Right forelimb (tissue), 1 donor: ENCODE measurements at regions not wholly inside any gene's neighbourhood (a gene's known extent, or its start where the extent isn't known, plus 50 kb on each side); places are given as distances from the start of the nearest gene placed in this dataset.

ENCODE experiments used
- DNase-seq: peaks from one replicate; pipeline ENCODE4 v3.0.0-alpha.2; 2018

DNA sequence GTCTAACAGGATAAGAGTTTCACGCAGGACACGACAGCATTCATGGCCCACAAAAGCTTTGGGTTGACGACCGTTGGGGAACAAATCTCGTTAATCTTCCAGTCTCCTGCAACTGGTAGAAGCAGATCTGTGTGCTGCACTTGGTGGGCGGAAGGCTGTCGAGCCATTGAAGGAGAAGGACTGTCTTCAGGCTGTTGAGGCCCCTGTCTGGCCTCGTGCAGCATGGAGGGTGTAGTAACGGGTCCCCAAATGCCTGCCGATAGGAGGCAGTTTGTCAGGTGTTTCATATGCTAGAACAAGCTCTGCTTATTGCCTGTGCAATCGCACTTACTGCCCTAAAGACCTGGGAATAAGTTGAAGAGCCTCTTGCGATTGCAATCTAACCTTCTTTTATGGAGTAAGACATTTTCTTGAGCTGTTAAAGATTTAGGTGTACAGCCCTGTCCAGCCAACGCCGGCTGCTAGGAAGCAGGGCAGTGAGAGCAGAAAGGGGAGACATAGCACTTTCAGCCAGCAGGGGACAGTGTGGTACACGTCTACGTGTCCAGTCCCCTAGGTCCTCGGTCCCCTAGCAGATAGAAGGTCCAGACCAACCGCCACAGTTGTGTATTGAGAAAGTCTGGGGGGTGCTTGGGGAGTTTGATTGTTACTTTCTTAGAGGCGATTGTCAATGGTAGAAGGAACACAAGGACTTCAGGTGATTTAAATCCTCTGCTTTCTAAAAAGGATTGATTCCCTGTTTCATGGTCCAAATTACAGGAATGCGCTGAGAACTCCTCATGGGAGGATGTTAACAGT lies 102.3 kb upstream of the TMPRSS2 start:
- no peak for DNase-seq

DNA sequence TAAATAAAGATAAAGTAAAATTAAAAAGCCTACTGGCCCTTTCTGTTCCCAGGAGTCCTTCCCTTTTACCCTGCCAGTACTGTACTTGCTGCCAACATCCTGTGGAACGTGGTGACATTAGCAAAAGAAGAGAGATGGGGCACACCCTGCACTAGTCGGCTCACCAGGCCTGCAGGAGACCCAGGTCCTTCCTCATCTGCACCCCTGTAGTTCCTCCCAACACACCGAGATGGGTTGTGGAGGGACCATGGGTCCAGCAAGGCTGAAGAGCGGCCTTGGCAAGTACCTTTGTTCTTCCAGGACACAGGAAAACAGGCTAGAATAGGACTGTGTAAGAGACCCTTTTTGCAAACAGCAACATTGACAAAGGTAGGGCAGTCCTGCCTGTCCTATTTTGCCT lies 98.7 kb upstream of the TMPRSS2 start:
- no peak for DNase-seq

DNA sequence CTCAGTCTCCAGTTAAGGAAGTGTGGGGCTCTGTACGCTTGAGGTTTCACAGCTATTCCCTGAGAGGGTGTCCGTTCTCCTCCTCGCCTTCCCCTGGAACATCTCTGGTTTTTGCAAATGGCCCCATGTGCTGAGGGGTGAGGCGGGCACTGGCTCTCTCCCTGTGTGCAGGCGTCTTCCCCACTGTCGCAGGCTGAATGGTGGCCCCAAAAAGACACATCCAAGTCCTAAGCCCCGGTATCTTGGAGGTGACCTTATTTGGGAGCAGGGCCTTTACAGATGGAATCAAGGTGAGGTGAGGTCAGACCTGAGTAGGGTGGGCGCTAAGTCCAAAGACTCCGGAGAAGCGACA lies 98.0 kb upstream of the TMPRSS2 start:
- DNase-seq, result no peak

DNA sequence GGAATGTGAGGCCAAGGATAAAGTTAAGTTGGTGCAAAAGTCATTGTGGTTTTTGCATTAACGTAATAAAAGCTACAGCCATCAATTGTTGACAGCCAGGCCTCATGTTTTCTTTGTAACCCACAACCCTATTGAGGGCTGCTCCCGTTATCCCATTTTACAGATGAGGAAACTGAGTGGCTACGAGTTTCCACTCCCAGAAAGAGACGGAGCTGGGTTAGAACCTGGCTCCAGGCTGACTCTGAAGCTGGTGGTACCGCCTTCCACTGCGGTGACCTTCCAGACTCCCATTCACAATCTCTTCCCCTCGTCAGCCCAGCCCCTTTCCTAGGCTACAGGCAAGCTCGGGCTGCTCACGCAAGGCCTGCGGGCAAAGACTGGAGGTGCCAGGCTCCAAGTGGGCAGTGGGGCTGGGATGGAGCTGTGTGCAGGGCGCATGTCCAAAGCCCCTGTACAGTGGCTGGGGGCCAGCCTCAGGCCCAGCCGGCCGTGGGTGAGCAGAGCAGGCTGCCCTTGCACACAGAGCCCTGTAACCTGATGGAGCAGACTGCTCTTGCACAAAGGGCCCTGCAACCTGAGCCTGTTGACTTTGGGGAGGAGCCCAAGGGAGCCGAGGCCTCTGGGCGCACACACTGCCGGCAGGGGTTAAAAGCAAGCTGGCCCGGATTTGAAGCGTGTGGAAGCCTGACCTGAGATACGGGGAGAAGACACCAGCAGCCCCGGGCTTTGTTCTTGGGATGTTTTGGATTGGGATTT lies 97.4 kb upstream of the TMPRSS2 start:
- DNase-seq, result no peak

DNA sequence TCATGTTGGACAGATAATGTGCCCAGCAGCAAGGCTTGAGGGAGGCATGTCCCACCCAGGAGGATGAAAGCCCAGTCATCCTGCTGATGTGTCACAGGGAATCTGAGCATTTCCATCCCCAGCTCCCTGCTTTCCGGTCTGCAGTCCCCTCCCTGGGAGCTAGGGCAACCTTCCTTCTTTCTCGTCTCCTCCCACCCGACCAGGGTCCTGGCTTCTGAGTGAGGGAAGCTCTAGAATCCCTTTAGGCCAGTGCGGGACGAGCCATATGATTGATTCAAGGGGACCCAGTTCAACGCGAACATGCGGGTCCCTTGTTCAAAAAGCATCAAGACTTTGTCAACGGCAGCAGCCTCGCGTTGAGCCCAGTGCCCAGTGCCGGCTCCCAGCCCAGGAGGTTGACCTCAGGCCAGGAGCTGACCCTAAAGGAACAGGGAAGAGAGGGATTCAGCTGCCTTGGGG lies 96.7 kb upstream of the TMPRSS2 start:
- DNase-seq, result no peak

DNA sequence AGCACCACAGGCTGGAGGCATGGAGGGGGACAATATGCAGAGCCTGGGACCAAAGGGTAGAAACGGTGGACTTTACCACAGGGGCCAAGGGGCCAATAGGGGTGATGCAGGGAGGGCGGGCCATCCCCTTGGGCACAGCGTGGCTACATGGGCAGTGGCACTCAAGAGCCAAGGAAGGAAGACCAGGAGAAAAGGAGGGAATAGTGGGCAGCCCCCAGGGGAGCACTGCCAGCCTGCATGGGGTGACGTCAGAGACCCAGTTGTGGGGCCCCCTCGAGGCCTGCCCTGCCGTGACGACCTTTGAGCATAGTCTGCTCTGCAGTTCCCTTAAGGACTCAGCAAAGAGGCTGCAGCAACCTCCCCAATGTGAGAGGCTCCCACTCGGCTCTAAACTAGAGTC lies 95.5 kb upstream of the TMPRSS2 start:
- no peak for DNase-seq

DNA sequence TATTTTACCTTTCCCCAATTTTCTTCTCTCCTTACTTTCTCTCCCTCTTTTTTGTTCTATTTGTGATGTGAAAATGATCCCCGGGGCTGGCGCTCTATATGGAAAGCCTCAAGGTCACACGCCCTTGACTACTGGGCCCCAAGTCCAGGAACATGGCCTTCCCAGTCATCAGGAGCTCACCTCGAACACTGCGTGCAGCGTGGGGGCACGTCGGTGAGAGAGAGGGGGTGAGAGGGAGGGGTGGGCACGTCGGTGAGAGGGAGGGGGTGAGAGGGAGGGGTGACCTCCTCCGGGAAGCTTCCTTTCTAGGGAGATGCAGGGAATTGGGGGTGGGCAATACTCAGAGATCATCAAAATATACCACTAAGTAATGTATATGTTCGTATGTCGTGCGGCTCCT lies 94.6 kb upstream of the TMPRSS2 start:
- no peak for DNase-seq

DNA sequence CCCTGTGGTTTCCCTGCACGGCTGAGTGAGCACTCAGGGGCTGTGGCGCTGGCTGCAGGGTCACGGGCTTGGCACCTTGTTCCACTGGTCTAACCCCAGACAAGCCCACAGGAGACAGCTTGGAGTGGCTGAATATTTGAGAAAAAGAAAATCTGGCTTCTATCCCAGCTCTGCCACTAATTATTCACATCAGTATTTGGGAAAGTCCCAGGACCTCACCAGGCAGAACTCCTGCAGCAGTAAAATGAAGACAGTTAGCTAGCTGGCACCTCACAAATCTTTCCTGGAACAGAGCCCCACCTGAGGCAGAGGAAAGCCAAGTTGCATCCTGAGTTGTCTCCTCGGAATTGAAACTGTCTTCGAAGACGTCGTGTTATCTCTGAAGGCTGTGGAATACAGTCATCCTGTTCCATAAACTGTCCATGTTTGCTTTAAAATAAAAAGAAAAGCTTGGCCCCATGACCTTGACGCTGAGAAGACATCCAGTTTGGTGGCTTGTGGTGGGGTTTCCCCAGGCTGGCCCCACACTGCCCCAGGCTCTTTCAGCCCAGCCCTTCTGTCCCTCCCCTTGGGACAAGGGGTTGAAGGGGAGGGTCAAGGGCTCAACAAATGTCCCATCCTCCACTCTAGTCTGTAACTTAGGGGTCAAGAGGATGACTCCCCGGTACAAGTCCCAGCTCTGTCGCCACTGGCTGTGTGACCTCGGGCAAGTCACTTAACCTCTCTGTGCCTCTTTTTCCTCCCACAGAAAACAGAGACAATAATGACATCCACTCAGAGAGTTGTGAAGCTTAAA lies 93.8 kb upstream of the TMPRSS2 start:
- DNase-seq, result no peak

DNA sequence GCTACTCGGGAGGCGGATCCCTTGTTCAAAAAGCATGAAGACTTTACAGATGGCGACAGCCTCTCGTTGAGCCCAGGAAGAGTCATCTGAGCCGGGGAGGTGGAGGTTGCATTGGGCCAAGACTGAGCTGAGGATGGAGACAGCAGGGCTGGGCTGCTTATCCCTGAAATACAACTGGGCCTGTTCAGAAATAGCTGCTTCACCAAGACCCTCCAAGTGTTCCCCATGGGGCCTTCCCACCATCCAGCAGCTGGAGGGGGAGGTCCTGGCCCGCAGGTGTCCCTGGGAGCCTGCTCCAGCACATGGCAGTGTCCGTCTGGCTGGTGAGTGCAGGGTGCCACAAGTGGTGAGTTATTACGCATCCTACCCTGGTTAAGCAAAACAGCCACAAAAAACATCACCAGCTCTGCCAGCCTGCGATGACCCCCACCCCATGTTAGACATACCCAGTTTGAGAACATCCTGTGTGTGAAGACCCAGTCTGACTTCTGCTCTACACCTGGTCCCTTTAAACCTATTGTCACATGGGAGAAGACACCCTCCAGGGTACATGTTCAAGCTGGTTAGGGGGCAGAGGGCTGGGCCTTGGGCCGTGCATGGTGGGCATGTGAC lies 93.1 kb upstream of the TMPRSS2 start:
- no peak for DNase-seq

DNA sequence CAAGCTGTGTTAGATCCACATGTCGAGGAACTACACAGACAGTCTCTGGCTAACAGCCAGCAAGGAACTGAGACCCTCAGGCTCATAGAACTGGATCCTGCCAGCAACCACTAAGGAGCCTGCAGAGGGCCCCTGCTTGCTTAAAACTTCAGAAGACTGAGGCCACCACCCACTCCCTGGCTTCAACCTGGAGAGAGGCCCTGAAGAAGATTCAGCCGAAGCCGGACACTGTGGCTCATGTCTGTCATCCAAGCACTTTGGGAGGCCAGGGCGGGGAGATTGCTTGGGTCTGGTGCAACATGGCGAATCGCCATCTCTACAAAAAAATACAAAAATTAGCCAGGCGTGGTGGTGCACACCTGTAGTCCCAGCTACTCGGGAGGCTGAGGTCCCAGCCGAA lies 92.6 kb upstream of the TMPRSS2 start:
- no peak for DNase-seq

DNA sequence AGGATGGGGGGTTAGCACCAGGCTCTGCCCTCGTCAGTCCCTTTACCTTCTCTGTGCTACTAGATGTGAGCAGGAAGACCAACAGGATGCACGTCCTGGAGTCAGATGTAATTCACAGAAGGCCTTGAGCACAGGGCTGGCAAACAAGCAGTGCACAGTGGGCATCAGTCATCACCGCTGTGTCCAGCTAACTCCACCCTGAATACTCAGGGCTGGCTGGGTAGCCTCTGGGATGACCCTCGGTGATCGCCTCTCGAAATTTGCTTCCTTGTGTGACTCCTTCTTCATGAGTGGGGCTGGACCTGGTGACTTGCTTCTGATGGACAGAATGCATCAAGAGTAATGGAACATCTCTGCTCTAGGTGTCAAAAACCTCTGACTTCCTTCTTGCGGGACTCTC lies 92.2 kb upstream of the TMPRSS2 start:
- DNase-seq, result no peak

DNA sequence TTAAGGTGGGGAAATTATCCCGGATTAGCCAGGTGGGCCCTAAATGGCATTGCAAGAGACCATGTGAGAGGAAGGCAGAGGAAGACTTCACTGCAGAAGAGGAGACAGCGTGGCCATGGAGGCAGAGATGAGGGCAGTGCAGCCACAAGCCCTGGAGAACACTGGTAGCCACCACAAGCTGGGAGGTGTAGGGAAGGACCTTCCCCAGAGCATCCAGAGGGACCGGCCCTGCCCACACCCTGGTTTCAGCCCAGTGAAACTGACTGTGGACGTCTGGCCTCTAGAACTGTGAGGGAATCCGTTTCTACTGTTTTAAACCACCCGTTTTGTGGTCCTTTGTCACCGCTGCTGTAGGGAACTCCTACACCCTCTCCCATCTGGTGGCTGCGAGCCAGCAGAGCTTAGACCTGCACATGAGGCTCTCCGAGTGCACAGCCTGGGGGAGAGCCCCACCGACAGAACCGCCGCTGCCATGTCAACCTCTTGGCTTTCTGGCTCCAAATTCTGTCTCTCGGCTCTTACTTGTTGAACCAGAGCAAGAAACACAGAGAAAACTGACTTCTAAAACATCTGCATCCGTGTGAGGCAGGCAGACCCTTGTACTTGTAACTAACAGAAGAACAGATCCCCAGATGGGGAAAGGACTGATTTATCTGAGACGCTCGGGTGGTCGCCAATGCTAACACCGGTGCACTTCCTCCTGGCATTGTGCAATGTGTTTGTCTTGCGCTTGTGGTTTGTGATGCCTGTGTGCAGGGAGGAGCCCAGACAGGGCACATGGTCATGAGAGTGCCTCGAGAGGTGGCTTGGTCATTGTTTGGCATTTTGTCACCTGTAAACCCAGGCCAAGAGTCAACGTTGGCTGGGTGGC lies 90.8 kb upstream of the TMPRSS2 start:
- DNase-seq, result no peak

DNA sequence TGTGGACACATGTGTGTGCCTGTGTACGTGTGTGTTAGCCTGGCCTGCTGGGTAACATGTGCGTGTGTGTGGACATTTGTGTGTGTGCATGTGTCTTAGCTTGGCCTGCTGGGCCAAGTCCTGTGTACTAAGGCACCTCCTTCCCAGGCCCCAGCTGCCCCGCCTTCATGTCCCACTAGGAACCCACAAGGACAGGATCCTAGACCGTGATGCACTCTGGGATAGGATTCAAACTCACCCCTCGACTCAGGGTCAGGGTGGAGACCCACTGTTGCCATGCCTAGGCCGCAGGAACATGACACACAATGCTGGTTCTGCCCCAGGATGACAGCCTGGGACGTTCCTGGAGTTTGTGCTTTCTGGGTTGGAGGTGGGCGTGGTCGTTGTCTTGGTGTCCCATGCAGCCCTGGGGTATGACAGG lies 89.9 kb upstream of the TMPRSS2 start:
- DNase-seq, result no peak

DNA sequence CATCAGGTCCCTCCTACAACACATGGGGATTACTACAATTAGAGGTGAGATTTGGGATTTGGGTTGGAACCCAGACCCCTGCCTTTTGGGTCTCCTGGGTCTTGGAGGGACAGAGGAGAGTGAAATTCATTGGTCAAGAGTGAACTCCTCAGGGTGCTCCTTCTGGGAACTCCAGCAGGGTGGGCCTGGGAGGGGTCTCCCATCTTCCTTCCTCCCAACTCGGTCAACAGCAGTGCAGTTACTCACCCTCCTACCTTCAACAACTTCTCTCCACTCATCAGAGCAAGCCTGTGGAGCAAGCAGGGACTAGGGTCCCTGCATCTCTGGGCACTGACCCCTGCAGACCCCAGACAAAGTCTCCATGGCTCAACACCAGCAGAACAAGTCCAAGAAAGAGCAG lies 89.3 kb upstream of the TMPRSS2 start:
- DNase-seq, result no peak

DNA sequence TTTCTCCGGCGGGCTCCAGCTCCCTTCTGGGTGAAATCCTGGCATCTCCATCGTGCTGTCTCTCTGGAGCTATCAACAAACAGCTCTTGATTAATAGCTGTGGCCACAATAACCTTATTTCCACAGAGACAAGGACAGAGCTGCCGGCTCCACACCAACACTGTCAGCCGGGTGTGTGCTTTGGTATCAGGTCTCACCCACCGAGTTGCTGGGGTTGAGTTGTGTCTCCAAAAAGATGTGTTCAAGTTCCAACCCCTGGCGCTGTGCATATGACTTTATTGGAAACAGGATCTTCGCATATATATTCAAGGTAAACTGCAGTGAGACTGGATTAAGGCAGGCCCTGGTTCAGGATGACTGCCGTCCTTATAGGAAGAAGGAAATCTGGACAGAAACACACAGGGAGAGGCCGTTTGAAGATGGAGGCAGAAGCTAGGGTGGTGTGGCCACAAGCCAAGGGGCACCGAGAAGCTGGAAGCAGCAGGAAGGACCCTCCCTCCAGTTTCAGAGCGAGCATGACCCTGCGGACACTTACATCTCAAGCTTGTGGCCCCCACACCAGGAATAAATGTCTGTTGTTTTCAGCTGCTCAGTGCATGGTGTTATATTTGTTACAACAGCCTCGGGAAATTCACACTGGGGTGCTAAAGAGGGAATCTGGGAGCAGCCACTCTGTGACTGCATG lies 88.4 kb upstream of the TMPRSS2 start:
- DNase-seq, result no peak

DNA sequence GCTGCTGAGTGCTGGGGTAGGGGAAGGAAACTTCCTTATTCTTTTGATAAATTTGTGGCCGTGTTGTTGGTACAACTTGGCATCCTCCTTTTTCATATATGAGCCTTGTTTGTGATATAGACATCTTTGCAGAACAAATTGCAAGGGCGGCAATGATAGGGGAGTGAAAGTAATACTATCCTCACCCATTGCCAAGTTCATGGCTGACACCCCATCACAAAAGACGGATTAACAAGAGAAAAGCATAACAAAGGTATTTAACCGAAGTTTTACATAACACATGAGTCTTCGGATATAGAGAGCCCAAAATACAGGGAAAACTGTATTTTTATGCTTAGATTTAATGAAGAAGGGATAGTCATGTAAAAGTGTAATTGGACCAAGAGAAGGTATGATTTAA lies 86.3 kb upstream of the TMPRSS2 start:
- DNase-seq, result no peak

DNA sequence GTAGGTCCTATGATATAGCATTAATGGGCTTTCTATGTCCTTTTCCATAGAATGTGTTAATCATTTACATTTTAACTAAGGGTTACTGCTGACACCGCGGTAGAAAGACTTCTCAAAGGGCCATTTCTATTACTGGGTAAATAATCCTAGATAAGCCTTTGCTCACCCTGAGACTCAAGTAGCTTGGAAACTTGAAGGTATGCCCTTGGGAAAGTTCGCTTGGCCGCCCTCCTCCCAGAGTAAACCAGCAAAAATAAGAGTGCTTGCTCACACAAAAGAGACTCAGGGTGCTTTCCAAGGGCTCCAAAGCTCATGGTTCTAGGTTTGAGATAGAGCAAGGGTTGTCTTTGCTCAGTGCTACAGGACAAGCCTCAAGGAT lies 85.8 kb upstream of the TMPRSS2 start:
- DNase-seq, result no peak

DNA sequence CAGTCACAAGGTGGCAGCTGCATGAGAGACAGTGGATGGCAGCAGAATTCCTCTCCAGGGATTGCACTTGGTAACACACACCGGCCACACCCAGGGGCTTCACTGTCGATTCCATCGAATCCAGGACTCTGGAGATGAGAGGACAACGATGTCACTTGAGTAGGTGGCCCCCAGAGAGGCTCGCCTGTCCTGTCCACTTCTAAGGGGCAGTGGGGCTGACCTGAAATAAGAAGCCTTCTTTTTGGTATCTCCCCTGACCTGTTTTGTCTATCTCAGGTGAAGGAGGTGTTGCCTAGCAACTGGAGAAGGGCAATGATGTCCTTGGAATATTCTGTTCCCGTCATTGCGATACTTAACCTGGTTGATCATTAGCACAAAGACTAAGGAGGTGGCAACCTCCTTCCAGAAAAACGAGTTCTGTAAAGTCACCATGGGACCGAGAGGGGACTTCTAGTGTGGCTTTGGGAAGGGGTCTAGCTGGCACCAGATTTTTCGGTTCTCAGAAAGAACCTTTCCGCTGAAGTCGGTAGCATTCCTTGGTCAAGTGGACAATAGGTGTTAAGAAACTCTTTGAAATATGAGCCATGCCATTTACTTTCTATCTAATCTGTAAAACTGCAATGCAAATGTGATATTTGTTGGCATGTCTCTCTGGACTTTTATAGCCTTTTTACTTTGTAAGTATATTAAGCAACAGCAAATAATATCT lies 85.2 kb upstream of the TMPRSS2 start:
- no peak for DNase-seq

DNA sequence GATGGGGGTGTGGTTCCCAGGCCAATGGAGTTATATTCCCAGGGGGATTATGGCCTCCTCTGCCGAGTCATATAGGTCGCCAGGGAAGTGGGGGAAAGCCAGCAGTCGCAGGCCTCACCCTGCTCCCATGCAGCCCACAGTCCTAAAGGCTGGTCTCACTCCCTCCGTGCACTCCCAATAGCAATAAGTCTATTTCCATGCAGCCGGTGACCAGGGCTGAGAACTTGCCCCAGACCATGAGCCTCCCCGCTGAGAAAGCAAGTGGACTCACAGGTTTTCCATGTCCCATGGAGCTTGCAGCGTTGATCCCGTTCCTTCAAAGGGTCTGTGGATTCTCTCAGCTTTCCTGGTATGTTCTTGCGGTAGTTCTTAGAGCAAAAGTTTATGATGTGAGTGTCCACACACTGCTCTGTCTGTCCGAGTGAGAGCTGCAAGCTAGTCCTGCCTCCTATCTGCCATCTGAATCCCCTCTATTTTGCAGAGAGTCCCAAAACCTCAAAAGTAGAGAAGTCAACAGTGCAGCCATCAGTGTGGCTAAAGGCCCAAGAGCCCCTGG lies 81.7 kb upstream of the TMPRSS2 start:
- DNase-seq, result no peak

DNA sequence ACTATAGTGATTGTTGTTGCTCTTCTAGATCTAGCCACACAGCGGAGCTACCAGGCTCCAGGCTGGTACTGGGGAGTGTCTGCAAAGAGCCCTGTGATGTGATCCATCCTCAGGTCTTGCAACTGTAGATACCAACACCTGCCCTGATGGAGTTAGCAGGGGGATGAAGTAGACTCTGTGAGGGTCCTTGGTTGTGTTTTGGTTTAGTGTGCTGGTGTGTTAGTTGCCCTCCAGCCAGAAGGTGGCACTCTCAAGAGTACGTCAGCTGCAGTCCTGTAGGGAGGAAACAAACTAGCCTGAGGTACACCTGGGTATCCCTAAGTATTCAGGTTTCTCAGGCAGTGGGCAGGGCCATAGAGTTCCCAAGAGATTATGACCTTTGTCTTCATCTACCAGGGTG lies 81.2 kb upstream of the TMPRSS2 start:
- no peak for DNase-seq
